Epithelial cell of proximal tubule (primary cell): ENCODE measurements at regions not wholly inside any gene's neighbourhood (a gene's known extent, or its start where the extent isn't known, plus 50 kb on each side); places are given as distances from the start of the nearest gene placed in this dataset.

Experiments used
- DNase-seq: peaks from one replicate; pipeline ENCODE4 v3.0.0-alpha.2; 2011; ENCODE audit warnings: low read depth
- H3K4me3 ChIP-seq: 2 replicates; pipeline ENCODE4 v1.5.1; 2011; ENCODE audit warnings: low read depth, mild to moderate bottlenecking, low read length
- CTCF ChIP-seq: conservative IDR thresholded peaks from 2 replicates; pipeline ENCODE4 v1.5.1; 2012; ENCODE audit warnings: low read depth, mild to moderate bottlenecking, low read length

- H3K4me3 ChIP-seq = no peak overlapping the region
- DNase-seq = no peak
- no peak for TF ChIP-seq CTCF
Observed at GRCh38 chr2:52454962-52455361, 1312.6 kb upstream of the CHAC2 start.

DNA sequence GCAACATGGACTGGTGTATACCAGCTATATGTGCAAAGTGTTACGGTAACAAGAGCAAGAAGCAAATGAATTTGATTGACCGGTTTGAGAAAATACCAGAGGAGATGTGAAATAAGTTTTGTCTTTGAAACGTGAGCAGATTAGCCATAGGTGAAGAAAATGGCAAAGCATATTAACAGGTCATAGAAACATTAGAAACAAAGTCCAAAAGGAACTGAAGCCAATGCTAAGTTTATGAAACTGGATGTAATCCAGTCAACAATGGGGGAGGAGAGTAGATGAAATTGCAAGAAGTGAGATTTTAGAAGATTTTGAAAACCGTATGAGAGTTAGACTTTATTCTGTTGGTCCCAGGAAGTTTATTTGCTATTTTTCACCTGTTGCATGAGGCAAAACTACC, 1315.4 kb upstream of the CHAC2 start:
- TF ChIP-seq CTCF = no peak
- no peak for DNase-seq
- no peak overlapping the region for H3K4me3 ChIP-seq

- no peak for TF ChIP-seq CTCF
- no peak overlapping the region for H3K4me3 ChIP-seq
- DNase-seq = no peak
Observed at GRCh38 chr2:52445686-52446085, 1321.9 kb upstream of the CHAC2 start.

- TF ChIP-seq CTCF = no peak
- DNase-seq = no peak
Observed at GRCh38 chr2:52431352-52431760, 1336.2 kb upstream of the CHAC2 start.

DNA sequence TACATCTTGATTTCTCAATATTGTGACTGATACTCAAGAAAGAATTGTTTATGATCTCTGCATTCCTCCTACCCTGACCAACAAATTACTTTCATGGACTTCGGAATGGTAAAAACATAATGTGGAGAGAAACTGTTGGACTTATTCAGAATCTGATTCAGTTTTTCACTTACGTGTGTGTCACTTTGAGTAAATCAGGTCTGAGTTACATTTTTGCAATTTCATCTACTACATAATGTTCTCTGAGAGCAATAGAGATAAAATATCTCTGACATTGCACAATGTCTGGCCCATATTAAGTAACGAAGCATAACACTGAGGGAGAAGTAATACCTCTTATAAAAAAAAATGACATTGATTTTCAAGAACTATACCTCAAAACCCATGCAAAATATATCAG, 1337.9 kb upstream of the CHAC2 start:
- no peak for TF ChIP-seq CTCF
- DNase-seq = no peak
- no peak overlapping the region for H3K4me3 ChIP-seq

More at GRCh38 chr2:52431352-52431760, 1336.2 kb upstream of the CHAC2 start:
- H3K4me3 ChIP-seq = no peak overlapping the region

- no peak overlapping the region for H3K4me3 ChIP-seq
- no peak for DNase-seq
- no peak for TF ChIP-seq CTCF
Observed at GRCh38 chr2:52429171-52429570, 1338.4 kb upstream of the CHAC2 start.

DNA sequence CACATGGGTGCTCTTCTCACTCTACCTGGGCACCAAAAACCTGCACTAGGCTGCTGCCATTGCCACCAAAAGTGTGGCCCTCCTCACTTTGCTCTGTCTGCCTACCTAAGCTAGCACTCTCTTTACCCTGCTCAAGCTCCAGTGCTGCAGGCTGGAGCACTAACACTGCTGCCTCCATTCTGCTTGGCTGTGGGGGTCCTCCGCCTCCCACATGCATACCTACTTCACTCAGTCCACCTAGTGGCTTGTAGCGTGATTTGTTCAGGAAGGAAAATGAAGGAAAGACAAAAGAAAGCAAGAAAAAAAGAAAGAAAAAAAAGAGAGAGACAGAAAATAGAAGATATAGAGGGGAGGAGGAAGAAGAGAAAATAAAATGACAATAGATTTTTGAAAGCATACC, 1339.4 kb upstream of the CHAC2 start:
- no peak for TF ChIP-seq CTCF
- no peak overlapping the region for H3K4me3 ChIP-seq
- no peak for DNase-seq
